ENCODE measurements at regions not wholly inside any gene's neighbourhood (a gene's known extent, or its start where the extent isn't known, plus 50 kb on each side); places are given as distances from the start of the nearest gene placed in this dataset.

GRCh38 chr3:194250098-194251002 lies 100.8 kb downstream of the CPN2 start:
- H3K36me3 ChIP-seq (ENCODE audit: insufficient read depth, low read length) = no peaks in the 10 kb centered on the region
- H3K9ac ChIP-seq (ENCODE audit: low read depth, low read length) = no peak overlapping the region
- H3K9me3 ChIP-seq (ENCODE audit: control insufficient read depth, insufficient read depth, low read length) = no peaks in the 10 kb centered on the region
- H3K4me1 ChIP-seq (ENCODE audit: insufficient read depth, low read length) = peaks cover 8% of the 10 kb centered on the region; the same call in 1 of the 2 replicates

- Histone ChIP-seq H3K4me1 (ENCODE audit: insufficient read depth, low read length) (peaks cover 13% of the 10 kb centered on the region; the same call in 1 of the 2 replicates), H3K9me3 (ENCODE audit: control insufficient read depth, insufficient read depth, low read length) (no peaks in the 10 kb centered on the region), H3K36me3 (ENCODE audit: insufficient read depth, low read length) (no peaks in the 10 kb centered on the region), H3K9ac (ENCODE audit: low read depth, low read length) (no peak overlapping the region)
Measured at GRCh38 chr3:194251007-194251406, 100.1 kb downstream of the CPN2 start.

GRCh38 chr3:194251461-194251860 lies 99.7 kb downstream of the CPN2 start:
- H3K9me3 ChIP-seq (ENCODE audit: control insufficient read depth, insufficient read depth, low read length) = no peaks in the 10 kb centered on the region
- no peak overlapping the region for H3K9ac ChIP-seq (ENCODE audit: low read depth, low read length)
- H3K4me1 ChIP-seq (ENCODE audit: insufficient read depth, low read length) = peaks cover 13% of the 10 kb centered on the region; the same call in 1 of the 2 replicates
- no peaks in the 10 kb centered on the region for H3K36me3 ChIP-seq (ENCODE audit: insufficient read depth, low read length)

GRCh38 chr3:194251891-194252560 lies 99.1 kb downstream of the CPN2 start:
- H3K4me1 ChIP-seq (ENCODE audit: insufficient read depth, low read length) = peaks cover 13% of the 10 kb centered on the region; the same call in 1 of the 2 replicates
- H3K36me3 ChIP-seq (ENCODE audit: insufficient read depth, low read length) = no peaks in the 10 kb centered on the region
- no peaks in the 10 kb centered on the region for H3K9me3 ChIP-seq (ENCODE audit: control insufficient read depth, insufficient read depth, low read length)
- H3K9ac ChIP-seq (ENCODE audit: low read depth, low read length) = no peak overlapping the region

- peaks cover 13% of the 10 kb centered on the region; the same call in 1 of the 2 replicates for H3K4me1 ChIP-seq (ENCODE audit: insufficient read depth, low read length)
- no peaks in the 10 kb centered on the region for H3K9me3 ChIP-seq (ENCODE audit: control insufficient read depth, insufficient read depth, low read length)
- H3K36me3 ChIP-seq (ENCODE audit: insufficient read depth, low read length) = no peaks in the 10 kb centered on the region
- no peak overlapping the region for H3K9ac ChIP-seq (ENCODE audit: low read depth, low read length)
Measured at GRCh38 chr3:194253270-194253669, 97.9 kb downstream of the CPN2 start.

GRCh38 chr3:194254040-194254439 lies 97.1 kb downstream of the CPN2 start:
- Histone ChIP-seq H3K36me3 (ENCODE audit: insufficient read depth, low read length) (no peaks in the 10 kb centered on the region), H3K9me3 (ENCODE audit: control insufficient read depth, insufficient read depth, low read length) (no peaks in the 10 kb centered on the region), H3K4me1 (ENCODE audit: insufficient read depth, low read length) (peaks cover 13% of the 10 kb centered on the region; the same call in 1 of the 2 replicates), H3K9ac (ENCODE audit: low read depth, low read length) (no peak overlapping the region)

GRCh38 chr3:194255252-194256039 lies 95.7 kb downstream of the CPN2 start:
- no peaks in the 10 kb centered on the region for H3K36me3 ChIP-seq (ENCODE audit: insufficient read depth, low read length)
- H3K9me3 ChIP-seq (ENCODE audit: control insufficient read depth, insufficient read depth, low read length) = no peaks in the 10 kb centered on the region
- peaks cover 9% of the 10 kb centered on the region; the same call in 1 of the 2 replicates for H3K4me1 ChIP-seq (ENCODE audit: insufficient read depth, low read length)
- no peak overlapping the region for H3K9ac ChIP-seq (ENCODE audit: low read depth, low read length)

- Histone ChIP-seq H3K36me3 (ENCODE audit: insufficient read depth, low read length) (no peaks in the 10 kb centered on the region), H3K9ac (ENCODE audit: low read depth, low read length) (no peak overlapping the region), H3K9me3 (ENCODE audit: control insufficient read depth, insufficient read depth, low read length) (no peaks in the 10 kb centered on the region), H3K4me1 (ENCODE audit: insufficient read depth, low read length) (peaks cover 9% of the 10 kb centered on the region; the same call in 1 of the 2 replicates)
Measured at GRCh38 chr3:194256040-194256945, 94.8 kb downstream of the CPN2 start.

GRCh38 chr3:194257151-194257621 lies 93.9 kb downstream of the CPN2 start:
- no peaks in the 10 kb centered on the region for H3K36me3 ChIP-seq (ENCODE audit: insufficient read depth, low read length)
- H3K9ac ChIP-seq (ENCODE audit: low read depth, low read length) = no peak overlapping the region
- peaks cover 9% of the 10 kb centered on the region; the same call in 1 of the 2 replicates for H3K4me1 ChIP-seq (ENCODE audit: insufficient read depth, low read length)
- no peaks in the 10 kb centered on the region for H3K9me3 ChIP-seq (ENCODE audit: control insufficient read depth, insufficient read depth, low read length)

- Histone ChIP-seq H3K4me1 (ENCODE audit: insufficient read depth, low read length) (peaks cover 9% of the 10 kb centered on the region; the same call in 1 of the 2 replicates), H3K36me3 (ENCODE audit: insufficient read depth, low read length) (no peaks in the 10 kb centered on the region), H3K9me3 (ENCODE audit: control insufficient read depth, insufficient read depth, low read length) (no peaks in the 10 kb centered on the region), H3K9ac (ENCODE audit: low read depth, low read length) (no peak overlapping the region)
Measured at GRCh38 chr3:194257916-194258668, 93.0 kb downstream of the CPN2 start.

- no peak overlapping the region for H3K9ac ChIP-seq (ENCODE audit: low read depth, low read length)
- H3K9me3 ChIP-seq (ENCODE audit: control insufficient read depth, insufficient read depth, low read length) = no peaks in the 10 kb centered on the region
- peaks cover 6% of the 10 kb centered on the region; the same call in 1 of the 2 replicates for H3K4me1 ChIP-seq (ENCODE audit: insufficient read depth, low read length)
- H3K36me3 ChIP-seq (ENCODE audit: insufficient read depth, low read length) = no peaks in the 10 kb centered on the region
Measured at GRCh38 chr3:194259982-194260766, 91.0 kb downstream of the CPN2 start.

GRCh38 chr3:194261581-194262063 lies 89.5 kb downstream of the CPN2 start:
- Histone ChIP-seq H3K9ac (ENCODE audit: low read depth, low read length) (no peak overlapping the region), H3K9me3 (ENCODE audit: control insufficient read depth, insufficient read depth, low read length) (no peaks in the 10 kb centered on the region), H3K36me3 (ENCODE audit: insufficient read depth, low read length) (no peaks in the 10 kb centered on the region), H3K4me1 (ENCODE audit: insufficient read depth, low read length) (no peaks in the 10 kb centered on the region; the same call in 1 of the 2 replicates)

All from ES-I3 (cell line).